Activated CD8-positive, alpha-beta memory T cell treated with anti-CD3 and anti-CD28 coated beads, Interleukin-2, amount 10 ng/mL, durations not matched to agents 7 days and 5 days (primary cell): ENCODE measurements at regions not wholly inside any gene's neighbourhood (a gene's known extent, or its start where the extent isn't known, plus 50 kb on each side); places are given as distances from the start of the nearest gene placed in this dataset.

Experiments used
- ATAC-seq: fragments of 150-1000 bp; cut with Tn5 transposase; one replicate; pipeline ENCODE4 v1.10.0; 2021; ENCODE audit warnings: moderate library complexity
- CTCF ChIA-PET: fragments of 350-600 bp; sonication (Branson Sonifier 250); formaldehyde crosslinking; loops from one replicate; lab custom pipeline; 2021; ENCODE audit warnings: antibody characterized with exemption; lab: Charles Lee
- DNase-seq: peaks from one replicate; pipeline ENCODE4 v3.0.0-alpha.2; 2020
- H3K27ac Mint-ChIP-seq: one replicate; pipeline ENCODE4 v1.8.0; 2021; ENCODE audit warnings: mild to moderate bottlenecking, mixed read lengths
- H3K27me3 Mint-ChIP-seq: one replicate; pipeline ENCODE4 v1.8.0; 2021; ENCODE audit warnings: mixed read lengths
- H3K36me3 Mint-ChIP-seq: one replicate; pipeline ENCODE4 v1.8.0; 2021; ENCODE audit warnings: mild to moderate bottlenecking, mixed read lengths
- H3K4me1 Mint-ChIP-seq: one replicate; pipeline ENCODE4 v1.8.0; 2021; ENCODE audit warnings: mixed read lengths
- H3K4me3 Mint-ChIP-seq: one replicate; pipeline ENCODE4 v1.8.0; 2021; ENCODE audit warnings: mild to moderate bottlenecking, moderate library complexity, mixed read lengths
- H3K9me3 Mint-ChIP-seq: one replicate; pipeline ENCODE4 v1.8.0; 2022; ENCODE audit warnings: low read depth, mixed read lengths

DNA sequence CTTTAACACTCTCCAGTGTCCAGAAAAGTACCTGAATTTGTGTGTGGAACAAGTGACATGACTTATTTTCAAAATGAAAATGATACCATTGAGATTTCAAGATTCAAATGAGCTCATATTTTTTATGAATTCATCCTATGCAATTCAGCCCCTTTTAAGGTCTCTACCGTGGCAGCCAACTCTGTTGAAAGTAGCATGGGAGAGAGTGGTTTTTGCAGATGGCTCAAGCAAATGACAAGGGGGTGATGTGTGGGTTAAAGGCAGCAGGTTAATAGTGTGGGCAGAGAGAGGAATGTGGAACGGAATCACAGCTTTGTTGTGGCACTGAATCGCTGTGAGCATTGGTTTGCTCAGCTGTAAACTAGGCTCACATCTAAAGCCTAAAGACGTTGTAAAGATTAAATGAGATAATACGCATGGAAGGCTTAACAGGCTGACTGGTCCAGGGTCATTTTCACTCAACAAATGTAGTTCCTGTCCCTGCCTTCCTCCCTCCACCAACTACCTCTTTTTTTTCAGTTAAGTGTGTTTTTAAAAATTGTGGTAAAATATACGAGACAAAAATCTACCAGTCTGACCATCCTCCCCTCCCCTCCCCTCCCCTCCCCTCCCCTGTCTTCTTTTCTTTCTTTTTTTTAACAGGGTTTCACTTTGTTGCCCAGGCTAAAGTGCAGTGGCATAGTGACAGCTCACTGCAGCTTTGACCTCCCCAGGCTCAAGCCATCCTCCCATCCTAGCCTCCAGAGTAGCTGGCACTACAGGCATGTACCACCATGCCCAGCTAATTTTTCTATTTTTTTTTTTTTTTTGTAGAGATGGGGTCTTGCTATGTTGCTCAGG lies 114.7 kb upstream of the ZNF217 start:
- CTCF ChIA-PET, result interaction anchor here (0.7 to 3.5 kb wide), 13 partner anchors 9 to 232 kb away, joined by 3 to 19 read pairs (median 3); no protein-coding TSS in a partner anchor
- H3K36me3 Mint-ChIP-seq, result no peaks in the 10 kb centered on the region
- ATAC-seq, result peak; percentile 59
- H3K27ac Mint-ChIP-seq, result peak overlapping the region; percentile 99
- peak overlapping the region; percentile 59 for H3K4me3 Mint-ChIP-seq
- no peaks in the 10 kb centered on the region for H3K27me3 Mint-ChIP-seq
- H3K4me1 Mint-ChIP-seq, result peaks cover 51% of the 10 kb centered on the region
- no peaks in the 10 kb centered on the region for H3K9me3 Mint-ChIP-seq
- DNase-seq, result peak; percentile 65

DNA sequence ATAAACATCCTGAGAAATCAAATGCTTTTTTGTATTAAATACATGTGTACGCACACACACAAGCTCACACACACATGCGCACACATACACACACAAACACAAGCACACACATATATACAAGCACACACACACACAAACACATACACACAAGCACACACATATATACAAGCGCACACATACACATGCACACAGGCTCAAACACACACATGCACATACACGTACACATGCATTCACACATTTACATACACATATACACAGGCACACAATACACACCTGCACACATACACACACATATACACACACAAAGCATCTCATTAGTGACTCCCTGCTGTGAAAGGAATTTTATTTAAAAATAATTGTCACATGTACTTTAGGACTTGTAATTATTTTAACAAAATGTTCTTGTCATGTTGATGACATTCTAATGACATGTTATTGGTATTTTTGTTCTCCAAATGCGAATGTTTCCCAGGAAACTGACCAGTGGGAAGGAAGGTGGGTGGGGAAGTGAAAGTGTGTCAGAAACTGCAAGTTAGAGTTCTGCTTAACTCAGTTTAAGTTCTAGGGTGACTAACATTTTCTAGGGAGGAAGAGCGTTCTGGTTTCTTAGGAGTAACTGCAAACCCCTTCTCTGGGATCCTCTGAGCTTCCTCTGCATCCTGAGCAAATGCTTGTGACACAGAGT lies 113.9 kb upstream of the ZNF217 start:
- DNase-seq (no peak), ATAC-seq (no peak)
- H3K36me3 Mint-ChIP-seq, result no peaks in the 10 kb centered on the region
- H3K4me1 Mint-ChIP-seq, result peaks cover 51% of the 10 kb centered on the region
- H3K9me3 Mint-ChIP-seq, result no peaks in the 10 kb centered on the region
- H3K4me3 Mint-ChIP-seq, result peak overlapping the region; percentile 59
- CTCF ChIA-PET, result interaction anchor here (0.8 to 3.5 kb wide), 13 partner anchors 9 to 233 kb away, joined by 3 to 19 read pairs (median 4); no protein-coding TSS in a partner anchor
- no peaks in the 10 kb centered on the region for H3K27me3 Mint-ChIP-seq
- peak overlapping the region; percentile 99 for H3K27ac Mint-ChIP-seq

DNA sequence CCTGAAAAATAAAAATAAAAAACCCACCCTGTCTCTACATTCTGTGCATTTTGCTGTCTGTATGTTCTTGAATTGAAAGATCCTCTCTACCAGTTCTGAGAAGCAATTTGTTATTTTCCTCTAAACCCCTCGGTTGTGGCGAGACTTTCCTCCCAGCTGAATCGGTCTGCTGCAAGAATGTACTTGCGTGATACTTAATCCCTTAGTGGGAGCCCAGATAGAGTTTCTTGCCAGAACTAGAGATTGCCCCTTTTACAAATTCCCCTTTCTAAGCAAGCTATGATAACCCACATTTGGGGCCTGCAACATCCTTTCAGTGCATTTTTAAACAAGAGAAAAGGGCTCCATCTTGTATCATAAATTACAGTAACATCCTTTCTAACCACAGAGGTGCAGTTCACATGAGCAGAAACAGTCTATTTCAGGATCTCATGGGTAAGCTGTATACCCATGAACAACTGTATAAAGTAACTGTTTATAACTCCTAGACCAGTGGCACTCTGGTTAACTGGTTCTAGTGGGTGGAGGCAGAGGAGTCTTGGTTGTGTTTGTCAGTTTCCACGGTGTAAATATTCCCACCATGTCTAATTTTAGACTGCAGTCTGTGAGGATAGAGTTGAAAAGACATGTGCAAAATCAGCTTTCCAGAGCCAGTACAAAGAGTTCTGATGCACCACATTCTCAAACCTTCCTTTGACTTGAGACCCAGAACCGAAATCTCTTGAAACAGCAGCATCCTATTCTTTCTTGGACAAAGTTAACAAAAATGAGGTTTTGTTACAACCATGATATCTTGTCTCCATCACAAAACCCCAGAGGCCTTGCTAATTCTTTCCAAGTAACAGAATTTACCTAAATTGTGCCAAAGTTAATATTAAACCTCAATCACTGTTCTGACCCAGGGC lies 113.1 kb upstream of the ZNF217 start:
- no peaks in the 10 kb centered on the region for H3K36me3 Mint-ChIP-seq
- H3K4me1 Mint-ChIP-seq, result peaks cover 50% of the 10 kb centered on the region
- no peaks in the 10 kb centered on the region for H3K9me3 Mint-ChIP-seq
- DNase-seq, result peak; percentile 77
- CTCF ChIA-PET, result interaction anchor here (0.7 to 3.5 kb wide), 8 partner anchors 9 to 209 kb away, joined by 3 to 19 read pairs (median 4); no protein-coding TSS in a partner anchor
- peak; percentile 62 for ATAC-seq
- no peaks in the 10 kb centered on the region for H3K27me3 Mint-ChIP-seq
- peak overlapping the region; percentile 99 for H3K27ac Mint-ChIP-seq
- peak overlapping the region; percentile 59 for H3K4me3 Mint-ChIP-seq

DNA sequence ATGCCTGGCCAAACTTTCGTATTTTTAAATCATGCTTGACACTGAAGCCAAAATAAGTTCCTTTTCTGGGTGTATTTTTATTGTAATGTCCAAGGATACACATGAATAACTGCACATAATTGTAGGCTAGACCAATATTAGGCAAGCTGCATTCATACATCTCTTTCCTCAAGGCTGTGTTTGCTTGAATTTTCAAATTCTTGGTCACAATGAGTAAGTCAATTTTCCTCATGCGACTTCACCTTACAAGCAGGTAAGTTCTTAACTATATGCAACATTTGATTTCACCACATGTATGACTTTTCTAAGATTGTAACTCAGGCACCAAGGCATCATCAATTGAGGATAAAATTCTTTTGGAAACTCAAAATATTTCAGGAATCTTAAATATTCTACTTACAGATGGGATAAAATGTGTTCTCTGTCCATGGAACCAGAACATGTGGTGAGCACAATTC lies 112.4 kb upstream of the ZNF217 start:
- Mint-ChIP-seq H3K36me3 (peaks cover under 1% of the 10 kb centered on the region), H3K9me3 (no peaks in the 10 kb centered on the region), H3K27ac (peak overlapping the region; percentile 99), H3K27me3 (no peaks in the 10 kb centered on the region), H3K4me3 (peak overlapping the region; percentile 59), H3K4me1 (peaks cover 48% of the 10 kb centered on the region)
- DNase-seq (no peak), ATAC-seq (no peak)
- CTCF ChIA-PET, result interaction anchor here (0.7 to 3.5 kb wide), 5 partner anchors 10 to 209 kb away, joined by 3 to 19 read pairs (median 3); no protein-coding TSS in a partner anchor

DNA sequence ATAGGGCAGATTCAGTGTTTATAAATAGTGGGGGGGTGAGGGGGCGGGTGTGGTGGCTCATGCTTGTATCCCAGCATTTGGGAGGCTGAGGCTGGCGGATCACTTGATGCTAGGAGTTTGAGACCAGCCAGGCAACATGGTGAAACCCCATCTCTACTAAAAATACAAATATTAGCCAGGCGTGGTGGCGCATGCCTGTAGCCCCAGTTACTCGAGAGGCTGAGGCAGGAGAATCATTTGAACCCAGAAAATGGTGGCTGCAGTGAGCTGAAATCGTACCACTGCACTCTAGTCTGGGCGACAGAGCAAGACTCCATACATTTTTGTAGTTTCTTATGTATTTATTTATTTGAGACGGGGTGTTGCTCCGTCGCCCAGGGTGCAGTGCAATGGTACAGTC lies 109.0 kb upstream of the ZNF217 start:
- no peak for ATAC-seq
- CTCF ChIA-PET, result no interaction called here
- DNase-seq, result no peak
- Mint-ChIP-seq H3K27ac (no peak overlapping the region), H3K4me1 (peaks cover 40% of the 10 kb centered on the region), H3K36me3 (peaks cover 2% of the 10 kb centered on the region), H3K9me3 (no peaks in the 10 kb centered on the region), H3K4me3 (no peak overlapping the region), H3K27me3 (no peaks in the 10 kb centered on the region)

DNA sequence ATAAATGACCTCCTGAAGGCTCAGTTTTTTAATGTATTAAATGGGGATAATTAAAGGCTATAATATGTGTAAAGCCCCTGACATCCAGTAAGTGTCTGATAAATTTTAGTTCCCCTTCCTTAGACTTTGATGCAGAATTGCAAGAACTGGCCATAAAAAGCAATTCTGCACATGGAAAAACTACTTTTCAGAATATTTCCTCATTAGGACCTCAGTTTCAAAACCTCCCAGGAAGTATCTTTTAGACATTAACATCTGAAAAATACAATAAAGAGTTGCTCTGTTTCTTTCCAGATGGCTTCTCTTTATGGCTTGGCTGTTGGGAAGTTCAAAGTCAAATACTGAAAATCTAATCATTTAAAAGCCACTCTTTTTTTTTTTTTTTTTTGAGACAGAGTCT lies 106.3 kb upstream of the ZNF217 start:
- CTCF ChIA-PET, result no interaction called here
- no peak for DNase-seq

DNA sequence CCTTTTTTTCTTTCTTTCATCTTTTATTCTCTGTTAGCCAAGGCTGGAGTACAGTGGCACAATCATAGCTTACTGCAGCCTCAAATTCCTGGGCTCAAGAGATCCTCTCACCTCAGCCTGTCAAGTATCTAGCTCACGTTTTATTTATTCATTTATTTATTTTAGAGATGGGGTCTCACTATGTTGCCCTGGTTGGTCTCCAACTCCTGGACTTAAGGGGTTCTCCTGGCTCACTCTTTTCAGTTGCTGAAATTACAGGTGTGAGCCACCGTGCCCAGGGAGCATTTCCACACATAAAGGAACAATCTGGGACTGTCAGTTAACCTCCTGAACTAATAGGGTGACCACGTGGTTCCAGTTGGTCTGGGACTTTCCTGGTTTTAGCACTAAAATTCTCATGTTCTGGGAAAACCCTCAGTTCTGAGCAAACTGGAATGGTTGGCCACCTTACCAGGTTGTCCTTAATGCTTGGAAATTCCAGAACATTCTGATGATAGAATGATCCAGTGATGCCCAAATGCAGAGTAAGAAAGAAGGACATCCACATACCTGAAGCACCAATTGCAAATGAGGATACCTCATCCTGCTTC lies 105.5 kb upstream of the ZNF217 start:
- H3K27ac Mint-ChIP-seq, result no peak overlapping the region
- H3K4me3 Mint-ChIP-seq, result no peak overlapping the region
- CTCF ChIA-PET, result no interaction called here

More for the DNA sequence above, 106.3 kb upstream of the ZNF217 start:
- Mint-ChIP-seq H3K27me3 (peaks cover 3% of the 10 kb centered on the region), H3K36me3 (peaks cover 2% of the 10 kb centered on the region), H3K4me1 (peaks cover 20% of the 10 kb centered on the region), H3K9me3 (no peaks in the 10 kb centered on the region), H3K27ac (no peak overlapping the region), H3K4me3 (no peak overlapping the region)
- ATAC-seq, result no peak

DNA sequence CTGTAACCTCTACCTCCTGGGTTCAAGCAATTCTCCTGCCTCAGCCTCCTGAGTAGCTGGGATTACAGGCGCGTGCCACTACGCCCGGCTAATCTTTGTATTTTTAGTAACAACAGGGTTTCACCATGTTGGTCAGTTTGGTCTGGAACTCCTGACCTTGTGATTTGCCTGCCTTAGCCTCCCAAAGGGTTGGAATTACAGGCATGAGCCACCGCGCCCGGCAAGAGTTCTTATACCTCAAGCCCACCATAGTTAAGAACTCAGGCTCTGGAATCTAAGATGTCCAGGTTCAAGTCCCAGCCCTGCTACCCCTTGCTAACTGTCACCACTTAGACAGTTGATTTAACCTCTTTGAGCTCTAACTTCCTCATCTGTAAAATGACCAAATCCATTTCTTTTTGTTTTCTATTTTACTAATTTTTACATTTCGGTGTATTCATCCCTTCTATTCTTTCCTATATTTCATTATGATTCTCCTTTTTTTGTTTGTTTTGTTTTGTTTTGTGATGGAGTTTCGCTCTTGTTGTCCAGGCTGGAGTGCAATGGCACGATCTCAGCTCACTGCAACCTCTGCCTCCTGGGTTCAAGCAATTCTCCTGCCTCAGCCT lies 104.8 kb upstream of the ZNF217 start:
- CTCF ChIA-PET, result interaction anchor here (1.4 to 2.2 kb wide), 2 partner anchors 11 to 12 kb away, joined by 4 to 6 read pairs; no protein-coding TSS in a partner anchor
- DNase-seq (no peak), ATAC-seq (no peak)
- H3K27ac Mint-ChIP-seq, result no peak overlapping the region
- no peaks in the 10 kb centered on the region for H3K9me3 Mint-ChIP-seq
- peaks cover 3% of the 10 kb centered on the region for H3K27me3 Mint-ChIP-seq
- no peak overlapping the region for H3K4me3 Mint-ChIP-seq
- peaks cover 23% of the 10 kb centered on the region for H3K4me1 Mint-ChIP-seq
- peaks cover 2% of the 10 kb centered on the region for H3K36me3 Mint-ChIP-seq

More for the DNA sequence above, 105.5 kb upstream of the ZNF217 start:
- H3K36me3 Mint-ChIP-seq, result peaks cover 2% of the 10 kb centered on the region
- peaks cover 3% of the 10 kb centered on the region for H3K27me3 Mint-ChIP-seq
- peaks cover 19% of the 10 kb centered on the region for H3K4me1 Mint-ChIP-seq
- DNase-seq, result no peak
- no peaks in the 10 kb centered on the region for H3K9me3 Mint-ChIP-seq
- no peak for ATAC-seq

DNA sequence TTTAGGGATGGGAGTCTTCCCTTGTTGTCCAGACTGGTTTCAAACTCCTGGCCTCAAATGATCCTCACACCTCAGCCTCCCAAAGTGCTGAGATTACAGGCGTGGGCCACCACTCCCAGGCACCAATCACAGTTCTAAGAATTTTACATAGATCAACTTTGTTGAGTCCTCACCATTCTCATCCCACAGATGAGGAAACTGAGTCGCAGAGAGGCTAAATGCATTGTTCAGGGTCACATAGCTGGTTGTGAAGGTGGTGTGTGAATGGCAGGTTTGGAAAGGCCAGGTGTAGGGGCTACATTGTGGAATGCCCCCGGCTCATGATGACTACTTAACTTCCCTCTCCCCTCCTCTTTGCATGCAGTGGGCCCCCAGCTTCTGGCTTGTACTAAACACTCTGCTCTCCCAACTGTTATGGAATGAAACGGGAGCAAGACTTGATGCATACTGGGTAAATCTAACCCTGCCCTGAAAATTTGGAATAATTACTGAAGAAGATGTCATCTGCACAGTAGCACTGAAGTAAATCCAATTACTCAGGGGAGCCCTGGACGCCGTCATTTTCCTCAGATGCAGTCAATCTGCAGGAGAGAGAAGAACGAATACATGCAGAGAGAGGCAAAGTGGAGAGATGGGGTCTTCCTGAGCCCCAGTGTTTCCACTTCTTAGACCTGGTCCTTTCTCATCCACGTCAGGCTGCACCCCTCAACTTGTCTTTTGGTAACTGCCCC lies 102.3 kb upstream of the ZNF217 start:
- no peak overlapping the region for H3K4me3 Mint-ChIP-seq
- peaks cover 1% of the 10 kb centered on the region for H3K36me3 Mint-ChIP-seq
- H3K4me1 Mint-ChIP-seq, result peaks cover 38% of the 10 kb centered on the region
- no peaks in the 10 kb centered on the region for H3K9me3 Mint-ChIP-seq
- DNase-seq, result no peak
- H3K27ac Mint-ChIP-seq, result no peak overlapping the region
- ATAC-seq, result no peak
- peaks cover 14% of the 10 kb centered on the region for H3K27me3 Mint-ChIP-seq
- CTCF ChIA-PET, result interaction anchor here (0.6 kb wide), 1 partner anchor 117 kb away, joined by 3 read pairs; no protein-coding TSS in a partner anchor

DNA sequence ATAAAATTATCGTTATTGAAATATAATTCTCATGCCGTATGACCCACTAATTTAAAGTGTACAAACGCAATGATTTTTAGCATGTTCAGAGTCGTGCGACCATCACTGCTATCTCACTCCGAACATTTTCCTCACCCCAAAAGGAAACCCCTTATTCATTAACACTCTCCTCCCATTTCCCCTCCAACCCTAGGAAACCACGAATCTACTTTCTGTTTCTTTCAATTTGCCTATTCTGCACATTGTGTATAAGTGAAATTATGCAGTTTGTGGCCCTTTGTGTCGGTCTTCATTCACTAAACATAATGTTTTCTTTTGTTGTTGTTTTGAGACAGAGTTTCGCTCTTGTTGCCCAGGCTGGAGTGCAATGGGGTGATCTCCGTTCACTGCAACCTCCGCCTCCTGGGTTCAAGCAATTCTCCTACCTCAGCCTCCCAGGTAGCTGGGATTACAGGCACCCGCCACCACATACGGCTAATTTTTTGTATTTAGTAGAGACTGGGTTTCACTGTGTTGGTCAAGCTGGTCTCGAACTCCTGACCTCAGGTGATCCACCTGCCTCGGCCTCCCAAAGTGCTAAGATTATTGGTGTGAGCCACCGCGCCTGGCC lies 99.7 kb upstream of the ZNF217 start:
- Mint-ChIP-seq H3K27ac (peak overlapping the region; percentile 42), H3K27me3 (peaks cover 15% of the 10 kb centered on the region), H3K4me1 (peaks cover 31% of the 10 kb centered on the region), H3K4me3 (peak overlapping the region; percentile 55), H3K9me3 (no peaks in the 10 kb centered on the region), H3K36me3 (no peaks in the 10 kb centered on the region)
- DNase-seq (no peak), ATAC-seq (peak; percentile 75)
- CTCF ChIA-PET, result no interaction called here

DNA sequence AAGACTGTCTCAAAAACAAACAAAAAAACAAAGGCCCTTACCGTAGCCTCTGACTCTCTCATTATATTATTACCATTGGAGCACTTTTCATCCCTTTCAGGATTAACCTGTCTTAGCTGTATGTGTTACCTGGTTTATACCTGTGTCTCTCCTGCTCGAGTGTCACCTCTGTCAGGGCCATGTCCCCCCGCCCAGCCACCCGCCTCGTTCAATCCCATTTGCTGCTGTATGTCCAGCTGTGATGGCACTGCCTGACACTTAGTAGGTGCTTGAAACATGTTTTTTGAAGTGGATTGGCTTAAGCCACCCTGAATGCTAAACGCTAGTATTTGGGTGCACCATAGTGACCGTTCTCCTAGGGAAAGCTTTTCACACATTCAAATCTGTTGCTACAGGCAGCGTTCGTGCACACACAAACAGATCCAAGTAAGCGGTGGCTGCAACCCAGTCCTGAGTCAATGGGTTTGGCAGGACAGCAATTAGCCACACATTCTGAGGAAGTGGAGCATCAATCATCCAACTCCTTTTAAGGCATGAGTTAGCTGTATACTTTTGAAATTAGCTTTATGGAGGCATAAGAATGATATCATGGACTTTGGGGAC lies 98.9 kb upstream of the ZNF217 start:
- Mint-ChIP-seq H3K36me3 (no peaks in the 10 kb centered on the region), H3K9me3 (no peaks in the 10 kb centered on the region), H3K27ac (peak overlapping the region; percentile 45), H3K27me3 (peaks cover 15% of the 10 kb centered on the region), H3K4me1 (peaks cover 36% of the 10 kb centered on the region), H3K4me3 (no peak overlapping the region)
- no peak for DNase-seq
- peak; percentile 28 for ATAC-seq
- CTCF ChIA-PET, result no interaction called here
